Liver (tissue), 8 donors: ENCODE measurements at regions not wholly inside any gene's neighbourhood (a gene's known extent, or its start where the extent isn't known, plus 50 kb on each side); places are given as distances from the start of the nearest gene placed in this dataset.

ENCODE experiments used
- DNase-seq: peaks from one replicate; pipeline ENCODE4 v3.0.0-alpha.2; 2017; ENCODE audit warnings: low spot score
- H3K27ac ChIP-seq, 2 donors: one replicate each; pipeline ENCODE4 v1.7.0; 2013; ENCODE audit warnings: inconsistent platforms in 2 of 2, low read length in 2 of 2, control low read depth in 1 of 2, low read depth in 1 of 2, mild to moderate bottlenecking in 1 of 2
- H3K27me3 ChIP-seq, 4 donors: one replicate each; pipeline versions ENCODE4 v1.6.1 to v1.7.0; 2013; ENCODE audit warnings: low read length in 3 of 4, inconsistent platforms in 1 of 4, mild to moderate bottlenecking in 1 of 4, moderate library complexity in 1 of 4; ENCODE audit not compliant: control insufficient read depth in 4 of 4, insufficient read depth in 4 of 4
- H3K36me3 ChIP-seq, 4 donors: one replicate each; pipeline versions ENCODE4 v1.6.1 to v1.7.0; 2013; ENCODE audit warnings: low read length in 3 of 4, mild to moderate bottlenecking in 3 of 4, low read depth in 1 of 4, moderate library complexity in 1 of 4; ENCODE audit not compliant: control insufficient read depth in 4 of 4, insufficient read depth in 3 of 4
- H3K4me1 ChIP-seq, 4 donors: one replicate each; pipeline versions ENCODE4 v1.6.1 to v1.7.0; 2013; ENCODE audit warnings: low read length in 3 of 4, mild to moderate bottlenecking in 3 of 4, moderate library complexity in 1 of 4; ENCODE audit not compliant: control insufficient read depth in 4 of 4, insufficient read depth in 4 of 4
- H3K4me3 ChIP-seq, 3 donors: one replicate each; pipeline versions ENCODE4 v1.6.1 to v1.7.0; 2013; ENCODE audit warnings: low read length in 3 of 3, control low read depth in 1 of 3, low read depth in 1 of 3, mild to moderate bottlenecking in 1 of 3
- H3K9ac ChIP-seq, 2 donors: one replicate each; pipeline ENCODE4 v1.7.0; 2013; ENCODE audit warnings: low read length in 2 of 2, mild to moderate bottlenecking in 2 of 2, moderate library complexity in 2 of 2, control low read depth in 1 of 2, low read depth in 1 of 2
- H3K9me3 ChIP-seq, 4 donors: one replicate each; pipeline versions ENCODE4 v1.6.1 to v1.7.0; 2013; ENCODE audit warnings: low read length in 3 of 4; ENCODE audit not compliant: control insufficient read depth in 4 of 4
- ATF3 ChIP-seq: IDR thresholded peaks from 2 replicates; pipeline ENCODE4 v1.6.1; 2016; ENCODE audit warnings: antibody characterized with exemption
- CTCF ChIP-seq: fragments of 150-350 bp; IDR thresholded peaks from 2 replicates; pipeline ENCODE4 v1.5.1; 2017; ENCODE audit warnings: improper control_type of control experiment, low read depth, low read length; ENCODE audit not compliant: missing input control
- EGR1 ChIP-seq, 2 donors: IDR thresholded peaks; 2 replicates each; pipeline ENCODE4 v1.6.1; 2016 to 2018; ENCODE audit warnings: antibody characterized with exemption in 2 of 2, low read depth in 2 of 2
- FOXA1 ChIP-seq: IDR thresholded peaks from 2 replicates; pipeline ENCODE4 v1.6.1; 2016; ENCODE audit warnings: antibody characterized with exemption
- FOXA2 ChIP-seq: IDR thresholded peaks from 2 replicates; pipeline ENCODE4 v1.6.1; 2016; ENCODE audit warnings: antibody characterized with exemption
- GABPA ChIP-seq, 2 donors: IDR thresholded peaks in 1 of 2; conservative IDR thresholded peaks in 1 of 2; 2 replicates each; pipeline ENCODE4 v1.6.1; 2016; ENCODE audit warnings: antibody characterized with exemption in 2 of 2, mild to moderate bottlenecking in 1 of 2, moderate library complexity in 1 of 2
- HNF4A ChIP-seq, 2 donors: conservative IDR thresholded peaks; 2 replicates each; pipeline ENCODE4 v1.6.1; 2016; ENCODE audit warnings: antibody characterized with exemption in 2 of 2, mild to moderate bottlenecking in 2 of 2
- HNF4G ChIP-seq: IDR thresholded peaks from 2 replicates; pipeline ENCODE4 v1.6.1; 2016; ENCODE audit warnings: antibody characterized with exemption
- JUND ChIP-seq, 2 donors: IDR thresholded peaks; 2 replicates each; pipeline ENCODE4 v1.6.1; 2016; ENCODE audit warnings: antibody characterized with exemption in 2 of 2
- NR2F2 ChIP-seq: IDR thresholded peaks from 2 replicates; pipeline ENCODE4 v1.6.1; 2016; ENCODE audit warnings: antibody characterized with exemption
- RAD21 ChIP-seq, 2 donors: IDR thresholded peaks; 2 replicates each; pipeline ENCODE4 v1.6.1; 2016; ENCODE audit warnings: antibody characterized with exemption in 2 of 2, mild to moderate bottlenecking in 2 of 2
- REST ChIP-seq: IDR thresholded peaks from 2 replicates; pipeline ENCODE4 v1.6.1; 2016; ENCODE audit warnings: antibody characterized with exemption, mild to moderate bottlenecking
- RXRA ChIP-seq, 2 donors: IDR thresholded peaks; 2 replicates each; pipeline ENCODE4 v1.6.1; 2017 to 2018; ENCODE audit warnings: antibody characterized with exemption in 2 of 2, mild to moderate bottlenecking in 1 of 2
- SP1 ChIP-seq: IDR thresholded peaks from 2 replicates; pipeline ENCODE4 v1.6.1; 2018; ENCODE audit warnings: antibody characterized with exemption, mild to moderate bottlenecking
- TAF1 ChIP-seq: conservative IDR thresholded peaks from 2 replicates; pipeline ENCODE4 v1.6.1; 2016; ENCODE audit warnings: antibody characterized with exemption, mild to moderate bottlenecking
- YY1 ChIP-seq: IDR thresholded peaks from 2 replicates; pipeline ENCODE4 v1.6.1; 2016; ENCODE audit warnings: antibody characterized with exemption, mild to moderate bottlenecking
- ZBTB33 ChIP-seq: IDR thresholded peaks from 2 replicates; pipeline ENCODE4 v1.6.1; 2016; ENCODE audit warnings: antibody characterized with exemption
- WGBS: extraction: QIAGEN DNeasy Blood & Tissue Kit; methylation state at CpG from one replicate; pipeline ENCODE4 v1.1.7; 2013; 5-methylcytosine and 5-hydroxymethylcytosine counted together
- TF ChIP-seq, protein P1 (sequence below): IDR thresholded peaks from 2 replicates; pipeline ENCODE4 v1.6.1; 2016; ENCODE audit warnings: antibody characterized with exemption
- donor health status: healthy.
- donor health status: healthy.
- donor health status: healthy.
- donor health status: healthy.
- donor health status: healthy.

GRCh38 chr9:118034701-118035100 is 330.5 kb downstream of the TLR4 start:
- DNase-seq = no peak
- Histone ChIP-seq H3K4me1 (no peaks in the 10 kb centered on the region), H3K36me3 (no peaks in the 10 kb centered on the region), H3K27me3 (no peaks in the 10 kb centered on the region), H3K27ac (no peak overlapping the region), H3K4me3 (no peak overlapping the region), H3K9me3 (no peaks in the 10 kb centered on the region), H3K9ac (no peak overlapping the region)
- TF ChIP-seq JUND (IDR thresholded peaks at IDR 0.05) (no peak), TAF1 (no peak), CTCF (no peak), GABPA (IDR thresholded peaks at IDR 0.05 in 1 of 2, conservative IDR thresholded peaks at IDR 0.05 in 1 of 2) (no peak), ZBTB33 (no peak), HNF4A (conservative IDR thresholded peaks at IDR 0.05) (no peak), FOXA1 (no peak), YY1 (no peak), NR2F2 (no peak), RAD21 (IDR thresholded peaks at IDR 0.05) (no peak), HNF4G (no peak), REST (no peak), FOXA2 (no peak), EGR1 (IDR thresholded peaks at IDR 0.05; ENCODE audit: low read depth in 2 of 2) (no peak), ATF3 (no peak), RXRA (IDR thresholded peaks at IDR 0.05) (no peak), SP1 (no peak)
- TF ChIP-seq, protein P1, sequence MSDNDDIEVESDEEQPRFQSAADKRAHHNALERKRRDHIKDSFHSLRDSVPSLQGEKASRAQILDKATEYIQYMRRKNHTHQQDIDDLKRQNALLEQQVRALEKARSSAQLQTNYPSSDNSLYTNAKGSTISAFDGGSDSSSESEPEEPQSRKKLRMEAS = no peak
- 56% methylated on average over 1 of the region's 1 CpG for WGBS

GRCh38 chr9:118038713-118039112 is 334.5 kb downstream of the TLR4 start:
- Histone ChIP-seq H3K27me3 (no peaks in the 10 kb centered on the region), H3K36me3 (no peaks in the 10 kb centered on the region), H3K9ac (no peak overlapping the region), H3K9me3 (no peaks in the 10 kb centered on the region), H3K4me3 (no peak overlapping the region), H3K4me1 (no peaks in the 10 kb centered on the region), H3K27ac (no peak overlapping the region)
- WGBS = 39% methylated on average over 2 of the region's 2 CpGs
- no peak for DNase-seq
- TF ChIP-seq YY1 (no peak), ZBTB33 (no peak), NR2F2 (no peak), RXRA (IDR thresholded peaks at IDR 0.05) (no peak), ATF3 (no peak), JUND (IDR thresholded peaks at IDR 0.05) (no peak), TAF1 (no peak), EGR1 (IDR thresholded peaks at IDR 0.05; ENCODE audit: low read depth in 2 of 2) (no peak), SP1 (no peak), FOXA2 (no peak), REST (no peak)
- TF ChIP-seq, protein P1 = no peak
